ENCODE measurements at regions not wholly inside any gene's neighbourhood (a gene's known extent, or its start where the extent isn't known, plus 50 kb on each side); places are given as distances from the start of the nearest gene placed in this dataset.

DNA sequence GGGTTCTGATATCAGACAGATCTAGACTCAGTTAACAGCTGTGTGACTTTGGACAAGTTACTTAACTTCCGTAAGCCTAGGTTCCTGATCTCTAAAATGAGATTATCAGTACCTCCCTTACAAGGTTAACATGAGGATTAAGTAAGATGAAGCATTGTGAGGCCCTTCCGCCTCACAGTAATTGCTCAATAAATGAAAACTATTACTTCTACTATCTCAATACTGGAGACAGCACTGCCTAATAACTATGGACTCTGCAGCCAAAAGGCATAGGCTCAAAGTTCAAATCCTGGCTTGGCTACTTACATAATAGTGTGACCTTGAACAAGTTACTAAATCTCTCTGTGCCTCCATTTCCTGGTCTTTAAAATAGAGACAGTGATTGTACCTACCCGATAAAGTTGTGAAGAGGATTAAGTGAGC lies 82.0 kb upstream of the ATP11B start:
- peaks cover 18% of the 10 kb centered on the region for H3K4me1 Mint-ChIP-seq (ENCODE audit: low read depth)
- TF ChIP-seq, protein P1, sequence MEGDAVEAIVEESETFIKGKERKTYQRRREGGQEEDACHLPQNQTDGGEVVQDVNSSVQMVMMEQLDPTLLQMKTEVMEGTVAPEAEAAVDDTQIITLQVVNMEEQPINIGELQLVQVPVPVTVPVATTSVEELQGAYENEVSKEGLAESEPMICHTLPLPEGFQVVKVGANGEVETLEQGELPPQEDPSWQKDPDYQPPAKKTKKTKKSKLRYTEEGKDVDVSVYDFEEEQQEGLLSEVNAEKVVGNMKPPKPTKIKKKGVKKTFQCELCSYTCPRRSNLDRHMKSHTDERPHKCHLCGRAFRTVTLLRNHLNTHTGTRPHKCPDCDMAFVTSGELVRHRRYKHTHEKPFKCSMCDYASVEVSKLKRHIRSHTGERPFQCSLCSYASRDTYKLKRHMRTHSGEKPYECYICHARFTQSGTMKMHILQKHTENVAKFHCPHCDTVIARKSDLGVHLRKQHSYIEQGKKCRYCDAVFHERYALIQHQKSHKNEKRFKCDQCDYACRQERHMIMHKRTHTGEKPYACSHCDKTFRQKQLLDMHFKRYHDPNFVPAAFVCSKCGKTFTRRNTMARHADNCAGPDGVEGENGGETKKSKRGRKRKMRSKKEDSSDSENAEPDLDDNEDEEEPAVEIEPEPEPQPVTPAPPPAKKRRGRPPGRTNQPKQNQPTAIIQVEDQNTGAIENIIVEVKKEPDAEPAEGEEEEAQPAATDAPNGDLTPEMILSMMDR (IDR thresholded peaks at IDR 0.05; ENCODE audit: unreplicated experiment): no peak
- peaks cover 16% of the 10 kb centered on the region for H3K27me3 Mint-ChIP-seq
- H3K36me3 Mint-ChIP-seq (ENCODE audit: insufficient read depth): no peaks in the 10 kb centered on the region
- DNase-seq (ENCODE audit: low spot score, unreplicated experiment): no peak
- H3K27ac Mint-ChIP-seq: no peak overlapping the region
- no peaks in the 10 kb centered on the region for H3K9me3 Mint-ChIP-seq (ENCODE audit: low read depth)
- H3K4me3 Mint-ChIP-seq (ENCODE audit: low read depth): no peak overlapping the region

DNA sequence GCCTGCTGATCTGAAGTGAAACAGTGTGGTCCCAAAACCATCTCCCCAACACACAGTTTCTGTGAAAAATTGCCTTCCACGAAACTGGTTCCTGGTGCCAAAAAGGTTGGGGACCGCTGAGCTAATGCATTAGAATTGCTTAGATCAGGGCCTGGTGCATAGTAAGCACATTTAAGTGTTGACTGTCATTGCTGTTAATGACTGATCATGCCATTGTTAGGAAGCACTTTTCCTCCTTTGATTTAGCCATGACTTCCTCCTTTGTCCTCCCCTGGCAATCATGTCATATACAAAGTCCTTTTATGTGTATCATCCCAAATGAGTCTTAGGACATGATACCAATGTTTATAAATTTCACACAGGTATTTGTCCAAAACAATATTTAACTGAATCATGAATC lies 81.5 kb upstream of the ATP11B start:
- peaks cover 24% of the 10 kb centered on the region for H3K4me1 Mint-ChIP-seq (ENCODE audit: low read depth)
- no peak for DNase-seq (ENCODE audit: low spot score, unreplicated experiment)
- no peaks in the 10 kb centered on the region for H3K36me3 Mint-ChIP-seq (ENCODE audit: insufficient read depth)
- no peak overlapping the region for H3K4me3 Mint-ChIP-seq (ENCODE audit: low read depth)
- no peaks in the 10 kb centered on the region for H3K9me3 Mint-ChIP-seq (ENCODE audit: low read depth)
- no peak overlapping the region for H3K27ac Mint-ChIP-seq
- peaks cover 16% of the 10 kb centered on the region for H3K27me3 Mint-ChIP-seq
- TF ChIP-seq, protein P1 (IDR thresholded peaks at IDR 0.05; ENCODE audit: unreplicated experiment): no peak

DNA sequence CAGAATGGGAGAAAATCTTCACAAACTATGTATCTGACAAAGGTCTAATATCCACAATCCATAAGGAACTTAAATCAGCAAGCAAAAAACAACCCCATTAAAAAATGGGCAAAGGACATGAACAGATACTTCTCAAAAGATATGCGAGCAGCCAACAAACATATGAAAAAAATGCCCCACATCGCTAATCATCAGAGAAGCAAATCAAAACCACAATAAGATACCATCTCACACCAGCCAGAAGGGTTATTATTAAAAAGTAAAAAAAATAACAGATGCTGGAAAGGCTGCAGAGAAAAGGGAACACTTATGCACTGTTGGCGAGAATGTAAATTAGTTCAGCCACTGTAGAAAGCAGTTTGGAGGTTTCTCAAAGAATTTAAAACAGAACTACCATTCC lies 80.2 kb upstream of the ATP11B start:
- Mint-ChIP-seq H3K9me3 (ENCODE audit: low read depth) (no peaks in the 10 kb centered on the region), H3K27ac (no peak overlapping the region), H3K4me1 (ENCODE audit: low read depth) (peaks cover 32% of the 10 kb centered on the region), H3K36me3 (ENCODE audit: insufficient read depth) (no peaks in the 10 kb centered on the region), H3K4me3 (ENCODE audit: low read depth) (no peak overlapping the region), H3K27me3 (peaks cover 13% of the 10 kb centered on the region)
- no peak for DNase-seq (ENCODE audit: low spot score, unreplicated experiment)
- TF ChIP-seq, protein P1 (IDR thresholded peaks at IDR 0.05; ENCODE audit: unreplicated experiment): no peak

DNA sequence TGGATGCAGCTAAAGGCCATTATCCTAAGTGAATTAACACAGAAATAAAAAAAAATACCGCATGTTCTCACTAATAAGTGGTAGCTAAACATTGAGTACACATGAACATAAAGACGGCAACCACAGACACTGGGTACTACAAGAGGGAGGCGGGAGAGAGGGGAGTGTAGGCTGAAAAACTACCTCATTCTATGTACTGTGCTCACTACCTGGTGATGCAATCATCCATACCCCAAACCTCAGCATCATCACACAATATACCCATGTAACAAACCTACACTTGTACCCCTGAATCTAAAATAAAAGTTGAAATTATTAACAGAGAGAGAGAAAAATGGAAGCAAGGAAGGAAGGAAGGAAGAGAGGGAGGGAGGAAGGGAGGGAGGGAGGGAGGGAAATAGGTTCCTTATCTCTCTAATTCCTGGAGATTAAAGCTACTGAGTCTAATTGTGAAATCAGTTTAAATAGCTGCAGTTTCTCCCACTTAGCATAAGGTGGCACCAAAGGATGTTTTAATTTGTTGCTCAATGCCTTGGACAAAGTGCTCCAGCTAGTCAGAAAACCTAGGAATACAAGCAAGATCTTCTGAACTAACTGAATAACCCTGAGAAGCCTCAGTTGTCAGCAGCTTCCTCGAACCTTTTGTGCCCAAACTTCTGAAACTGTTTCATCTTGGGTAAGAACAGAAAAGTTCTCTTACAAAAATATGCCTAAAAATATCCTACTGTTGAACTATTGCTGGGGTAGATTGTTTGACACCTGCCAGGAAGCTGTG lies 79.4 kb upstream of the ATP11B start:
- no peak for DNase-seq (ENCODE audit: low spot score, unreplicated experiment)
- H3K9me3 Mint-ChIP-seq (ENCODE audit: low read depth): no peaks in the 10 kb centered on the region
- TF ChIP-seq, protein P1 (IDR thresholded peaks at IDR 0.05; ENCODE audit: unreplicated experiment): peak; percentile 70
- peaks cover 9% of the 10 kb centered on the region for H3K27me3 Mint-ChIP-seq
- H3K4me1 Mint-ChIP-seq (ENCODE audit: low read depth): peaks cover 32% of the 10 kb centered on the region
- no peak overlapping the region for H3K4me3 Mint-ChIP-seq (ENCODE audit: low read depth)
- no peak overlapping the region for H3K27ac Mint-ChIP-seq
- H3K36me3 Mint-ChIP-seq (ENCODE audit: insufficient read depth): no peaks in the 10 kb centered on the region

- H3K27me3 Mint-ChIP-seq: peaks cover 9% of the 10 kb centered on the region
- peak overlapping the region; percentile 29 for H3K27ac Mint-ChIP-seq
- no peaks in the 10 kb centered on the region for H3K36me3 Mint-ChIP-seq (ENCODE audit: insufficient read depth)
- TF ChIP-seq, protein P1 (IDR thresholded peaks at IDR 0.05; ENCODE audit: unreplicated experiment): no peak
- no peaks in the 10 kb centered on the region for H3K9me3 Mint-ChIP-seq (ENCODE audit: low read depth)
- no peak overlapping the region for H3K4me3 Mint-ChIP-seq (ENCODE audit: low read depth)
- DNase-seq (ENCODE audit: low spot score, unreplicated experiment): no peak
- H3K4me1 Mint-ChIP-seq (ENCODE audit: low read depth): peaks cover 36% of the 10 kb centered on the region
These were observed 78.3 kb upstream of the ATP11B start for GRCh38 chr3:182715006-182715405.

All from progenitor cell of endocrine pancreas (in vitro differentiated cells).